Left lung (tissue), 4 donors: ENCODE measurements at regions not wholly inside any gene's neighbourhood (a gene's known extent, or its start where the extent isn't known, plus 50 kb on each side); places are given as distances from the start of the nearest gene placed in this dataset.

Experiments used
- ATAC-seq: fragments of 200-7000 bp; cut with Tn5 transposase; one replicate; pipeline ENCODE4 v1.9.1; 2020; ENCODE audit warnings: moderate library complexity
- DNase-seq, 4 donors: peaks; one replicate each; pipeline ENCODE4 v3.0.0-alpha.2; 2013 to 2020
- H3K27ac ChIP-seq, 2 donors: fragments of 200-600 bp; sonication (generic) in 1 of 2; one replicate each; pipeline versions ENCODE4 v1.5.0 to v1.8.0; 2020 to 2021
- H3K27me3 ChIP-seq, 2 donors: fragments of 200-600 bp; sonication (generic) in 1 of 2; one replicate each; pipeline versions ENCODE4 v1.5.0 to v1.8.0; 2020 to 2021
- H3K36me3 ChIP-seq, 2 donors: fragments of 200-600 bp; sonication (generic) in 1 of 2; one replicate each; pipeline versions ENCODE4 v1.5.0 to v1.8.0; 2020 to 2021
- H3K4me1 ChIP-seq, 2 donors: fragments of 200-600 bp; one replicate each; pipeline ENCODE4 v1.8.0; 2021
- H3K4me3 ChIP-seq, 2 donors: fragments of 200-600 bp; sonication (generic) in 1 of 2; one replicate each; pipeline versions ENCODE4 v1.5.0 to v1.8.0; 2020 to 2021; ENCODE audit warnings: mild to moderate bottlenecking in 1 of 2
- H3K9me3 ChIP-seq, 2 donors: fragments of 200-600 bp; sonication (generic) in 1 of 2; one replicate each; pipeline versions ENCODE4 v1.5.0 to v1.8.0; 2020 to 2021
- intact Hi-C, 2 donors: fragments of 100-400 bp; cut with DNase I; formaldehyde crosslinking; loops; one replicate each; pipeline versions ENCODE4 v1.11.2 to v1.14.2; 2022
- TF ChIP-seq, protein P1 (sequence below), 2 donors: fragments of 200-600 bp; sonication (generic) in 1 of 2; IDR thresholded peaks; one replicate each; pipeline versions ENCODE4 v1.5.0 to v1.8.0; 2021; ENCODE audit warnings: antibody characterized with exemption in 2 of 2
- donor health status: DM: no; HTN: yes; CAD: no.
- donor health status: DM: no; HTN: no; CAD: no.

GRCh38 chr13:105897575-105897974, 637.9 kb downstream of the EFNB2 start:
- intact Hi-C loops: no loop called here
- Histone ChIP-seq H3K36me3 (no peaks in the 10 kb centered on the region), H3K27me3 (no peaks in the 10 kb centered on the region), H3K27ac (no peak overlapping the region), H3K4me3 (no peak overlapping the region), H3K4me1 (no peaks in the 10 kb centered on the region), H3K9me3 (peaks cover 0 to 3% of the 10 kb centered on the region in 2 donors)
- TF ChIP-seq, protein P1, sequence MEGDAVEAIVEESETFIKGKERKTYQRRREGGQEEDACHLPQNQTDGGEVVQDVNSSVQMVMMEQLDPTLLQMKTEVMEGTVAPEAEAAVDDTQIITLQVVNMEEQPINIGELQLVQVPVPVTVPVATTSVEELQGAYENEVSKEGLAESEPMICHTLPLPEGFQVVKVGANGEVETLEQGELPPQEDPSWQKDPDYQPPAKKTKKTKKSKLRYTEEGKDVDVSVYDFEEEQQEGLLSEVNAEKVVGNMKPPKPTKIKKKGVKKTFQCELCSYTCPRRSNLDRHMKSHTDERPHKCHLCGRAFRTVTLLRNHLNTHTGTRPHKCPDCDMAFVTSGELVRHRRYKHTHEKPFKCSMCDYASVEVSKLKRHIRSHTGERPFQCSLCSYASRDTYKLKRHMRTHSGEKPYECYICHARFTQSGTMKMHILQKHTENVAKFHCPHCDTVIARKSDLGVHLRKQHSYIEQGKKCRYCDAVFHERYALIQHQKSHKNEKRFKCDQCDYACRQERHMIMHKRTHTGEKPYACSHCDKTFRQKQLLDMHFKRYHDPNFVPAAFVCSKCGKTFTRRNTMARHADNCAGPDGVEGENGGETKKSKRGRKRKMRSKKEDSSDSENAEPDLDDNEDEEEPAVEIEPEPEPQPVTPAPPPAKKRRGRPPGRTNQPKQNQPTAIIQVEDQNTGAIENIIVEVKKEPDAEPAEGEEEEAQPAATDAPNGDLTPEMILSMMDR (IDR thresholded peaks at IDR 0.05): no peak
- ATAC-seq (no peak), DNase-seq (no peak)

DNA sequence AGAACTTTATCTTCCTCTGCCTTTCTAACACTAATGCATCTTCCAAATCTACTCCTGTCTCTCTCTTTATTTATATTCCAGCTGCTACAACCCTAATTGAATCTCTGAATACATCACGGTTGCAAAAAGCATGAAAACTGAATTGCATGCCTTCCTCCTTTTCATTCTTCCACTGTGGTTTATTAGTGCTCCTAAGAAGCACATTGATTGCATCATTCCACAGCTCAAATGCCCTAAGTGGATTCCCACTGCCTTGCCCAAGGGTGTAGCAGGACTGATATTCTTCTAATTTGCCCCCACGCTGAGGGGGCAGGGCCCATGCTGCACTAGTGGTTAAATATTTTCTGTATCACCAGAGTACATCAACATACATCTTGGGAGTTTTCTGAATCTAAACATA, 640.8 kb downstream of the EFNB2 start:
- TF ChIP-seq, protein P1 (IDR thresholded peaks at IDR 0.05): no peak
- DNase-seq (no peak), ATAC-seq (no peak)

GRCh38 chr13:105890509-105890908, 645.0 kb downstream of the EFNB2 start:
- DNase-seq: no peak
- TF ChIP-seq, protein P1 (IDR thresholded peaks at IDR 0.05): no peak
- Histone ChIP-seq H3K27ac (no peak overlapping the region), H3K9me3 (peaks cover 0 to 4% of the 10 kb centered on the region in 2 donors), H3K4me3 (no peak overlapping the region), H3K27me3 (no peaks in the 10 kb centered on the region), H3K36me3 (no peaks in the 10 kb centered on the region), H3K4me1 (no peaks in the 10 kb centered on the region)
- intact Hi-C loops: no loop called here
- no peak for ATAC-seq

More for the DNA sequence above, 640.8 kb downstream of the EFNB2 start:
- no peaks in the 10 kb centered on the region for H3K4me1 ChIP-seq
- H3K4me3 ChIP-seq: no peak overlapping the region
- intact Hi-C loops: no loop called here
- no peak overlapping the region for H3K27ac ChIP-seq
- H3K27me3 ChIP-seq: no peaks in the 10 kb centered on the region
- peaks cover 3% of the 10 kb centered on the region in 2 donors for H3K9me3 ChIP-seq
- no peaks in the 10 kb centered on the region for H3K36me3 ChIP-seq

DNA sequence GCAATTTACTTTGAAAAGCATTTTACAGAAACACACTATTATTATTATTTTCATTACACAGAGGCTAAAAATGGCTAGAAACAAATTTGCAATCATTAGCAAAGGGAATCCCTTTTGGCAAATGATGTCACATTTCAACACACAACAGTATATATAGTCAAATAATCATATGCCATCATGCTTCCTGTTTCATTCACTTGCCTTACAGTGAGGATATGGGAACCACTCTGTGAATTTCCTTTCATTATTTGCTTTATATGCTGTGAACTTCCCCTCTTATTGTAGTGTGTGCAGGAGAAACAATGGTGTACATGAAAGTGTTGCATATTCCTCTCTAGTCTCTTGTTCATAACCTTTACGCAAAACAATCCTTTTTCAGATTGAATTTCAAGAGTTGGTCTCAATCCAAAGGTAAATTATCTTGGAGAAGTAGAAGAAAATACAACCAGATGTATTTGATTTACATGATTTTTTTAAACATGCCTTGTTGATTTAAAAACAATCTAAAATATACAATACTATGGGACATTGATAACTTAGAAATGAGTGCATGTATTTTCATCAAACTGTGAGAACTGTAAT, 657.3 kb downstream of the EFNB2 start:
- ATAC-seq (no peak), DNase-seq (peak in 1 of 4 donors; percentile 15)
- Histone ChIP-seq H3K9me3 (no peaks in the 10 kb centered on the region), H3K36me3 (no peaks in the 10 kb centered on the region), H3K4me3 (no peak overlapping the region), H3K4me1 (no peaks in the 10 kb centered on the region), H3K27ac (no peak overlapping the region), H3K27me3 (no peaks in the 10 kb centered on the region)
- TF ChIP-seq, protein P1 (IDR thresholded peaks at IDR 0.05): no peak
- intact Hi-C loops: no loop called here

GRCh38 chr13:105874814-105875213, 660.6 kb downstream of the EFNB2 start:
- Histone ChIP-seq H3K27ac (no peak overlapping the region), H3K4me3 (no peak overlapping the region), H3K27me3 (no peaks in the 10 kb centered on the region), H3K36me3 (no peaks in the 10 kb centered on the region), H3K4me1 (no peaks in the 10 kb centered on the region), H3K9me3 (no peaks in the 10 kb centered on the region)
- DNase-seq (no peak), ATAC-seq (no peak)
- TF ChIP-seq, protein P1 (IDR thresholded peaks at IDR 0.05): no peak
- intact Hi-C loops: no loop called here
